Heart left ventricle (tissue), 13 donors: ENCODE measurements at regions not wholly inside any gene's neighbourhood (a gene's known extent, or its start where the extent isn't known, plus 50 kb on each side); places are given as distances from the start of the nearest gene placed in this dataset.

Experiments
- POLR2A ChIP-seq, 2 donors: fragments of 450-650 bp; IDR thresholded peaks; one replicate each; pipeline ENCODE4 v1.6.1; 2017; ENCODE audit warnings: antibody characterized with exemption in 2 of 2, mild to moderate bottlenecking in 2 of 2, moderate library complexity in 2 of 2
- TF ChIP-seq, protein P1 (sequence below), 12 donors: fragments of 200-600 bp; sonication (generic) in 4 of 12; IDR thresholded peaks; one replicate each; pipeline versions ENCODE4 v1.5.0 to v1.8.0; 2018 to 2022; ENCODE audit warnings: antibody characterized with exemption in 12 of 12, mild to moderate bottlenecking in 5 of 12
- donor health status: ischemic (EF 13 %, LVEDD 7.1; RV severe dilation, severe dysfunction).
- donor health status: DM: no; HTN: yes; CAD: no.
- donor health status: DM: no; HTN: no; CAD: no.
- donor health status: ischemic (EF 25% LVEDD 6.9; RV normal size, moderate dysfunction).
- donor health status: ischemic (EF 25% LVEDD 5.7; RV mildly dilated, moderate dysfunction).
- donor health status: ischemic (EF 35%, LVEDD 5.7; RV mildly dilated, moderate dysfunction).
- donor health status: nonischemic (EF 11% LVEDD 7.7; RV severe dilation, severe dysfunction).
- donor health status: DM: yes; HTN: yes; CAD: no.
- donor health status: PGD.
- donor health status: ischemic (EF 29% LVEDD 5.4; RV normal size, mild dysfunction).
- donor health status: nonischemic (EF 23%, LVEDD 6.1; RV moderate dilation, normal function).

DNA sequence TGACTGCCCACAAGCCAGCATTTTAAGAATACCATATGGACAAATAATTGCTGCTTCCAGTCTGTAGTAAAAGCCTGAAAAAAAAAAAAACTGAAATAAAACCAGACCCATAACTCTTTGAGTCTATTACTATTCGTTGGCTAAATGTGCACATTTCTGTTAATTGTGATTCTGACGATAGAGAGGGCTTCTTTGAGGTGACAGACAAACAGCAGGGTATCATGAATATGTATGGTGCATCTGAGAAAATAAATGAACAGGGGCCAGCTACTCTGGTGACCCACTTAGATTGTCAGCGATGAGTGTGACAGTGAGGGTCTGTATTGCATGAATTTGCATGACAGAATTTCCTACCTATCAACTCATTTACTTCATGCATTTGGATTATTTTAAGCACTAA, 427.8 kb upstream of the SOX11 start:
- TF ChIP-seq, protein P1, sequence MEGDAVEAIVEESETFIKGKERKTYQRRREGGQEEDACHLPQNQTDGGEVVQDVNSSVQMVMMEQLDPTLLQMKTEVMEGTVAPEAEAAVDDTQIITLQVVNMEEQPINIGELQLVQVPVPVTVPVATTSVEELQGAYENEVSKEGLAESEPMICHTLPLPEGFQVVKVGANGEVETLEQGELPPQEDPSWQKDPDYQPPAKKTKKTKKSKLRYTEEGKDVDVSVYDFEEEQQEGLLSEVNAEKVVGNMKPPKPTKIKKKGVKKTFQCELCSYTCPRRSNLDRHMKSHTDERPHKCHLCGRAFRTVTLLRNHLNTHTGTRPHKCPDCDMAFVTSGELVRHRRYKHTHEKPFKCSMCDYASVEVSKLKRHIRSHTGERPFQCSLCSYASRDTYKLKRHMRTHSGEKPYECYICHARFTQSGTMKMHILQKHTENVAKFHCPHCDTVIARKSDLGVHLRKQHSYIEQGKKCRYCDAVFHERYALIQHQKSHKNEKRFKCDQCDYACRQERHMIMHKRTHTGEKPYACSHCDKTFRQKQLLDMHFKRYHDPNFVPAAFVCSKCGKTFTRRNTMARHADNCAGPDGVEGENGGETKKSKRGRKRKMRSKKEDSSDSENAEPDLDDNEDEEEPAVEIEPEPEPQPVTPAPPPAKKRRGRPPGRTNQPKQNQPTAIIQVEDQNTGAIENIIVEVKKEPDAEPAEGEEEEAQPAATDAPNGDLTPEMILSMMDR (IDR thresholded peaks at IDR 0.05) = no peak
- no peak for TF ChIP-seq POLR2A (IDR thresholded peaks at IDR 0.05)
